GM04503 (cell line): ENCODE measurements at regions not wholly inside any gene's neighbourhood (a gene's known extent, or its start where the extent isn't known, plus 50 kb on each side); places are given as distances from the start of the nearest gene placed in this dataset.
"Not testable (repeated sequence)": the region's sequence is repeated elsewhere in the genome, so short reads cannot be mapped to it uniquely, and the experiment has no call there.

Source experiments
- DNase-seq: peaks from one replicate; pipeline ENCODE4 v3.0.0-alpha.2; 2012; ENCODE audit warnings: low read depth

GRCh38 chr5:135279328-135279727 is 119.7 kb downstream of the MACROH2A1 start:
- DNase-seq, result no peak

- no peak for DNase-seq
Observed at GRCh38 chr5:135276151-135276550, 122.9 kb downstream of the MACROH2A1 start.

GRCh38 chr5:135273212-135273611 is 125.8 kb downstream of the MACROH2A1 start:
- DNase-seq, result no peak

DNA sequence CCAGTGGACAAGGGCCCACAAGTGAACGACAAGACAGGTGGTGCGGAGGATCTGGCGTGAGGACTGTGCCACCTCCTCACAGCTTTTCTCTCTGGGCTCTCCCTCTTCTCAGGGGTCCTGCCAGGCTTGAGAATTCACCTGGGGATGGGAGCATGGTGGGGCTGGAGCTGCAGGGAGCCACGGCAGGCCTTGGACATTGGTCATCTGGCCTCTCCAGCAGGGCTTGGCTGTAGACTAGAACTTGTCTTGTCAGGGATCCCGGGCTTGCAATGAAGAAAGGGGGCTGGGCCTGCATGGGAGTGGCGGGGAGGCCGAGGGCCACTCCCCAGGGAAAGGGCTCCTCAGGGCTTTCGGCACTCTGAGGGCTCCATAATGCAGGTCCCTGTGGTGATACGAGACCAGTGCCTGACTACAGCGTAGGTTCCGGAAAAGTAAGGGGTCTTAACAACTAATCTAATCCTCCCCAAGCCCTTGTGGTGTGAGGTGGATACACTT is 126.7 kb downstream of the MACROH2A1 start:
- no peak for DNase-seq

DNA sequence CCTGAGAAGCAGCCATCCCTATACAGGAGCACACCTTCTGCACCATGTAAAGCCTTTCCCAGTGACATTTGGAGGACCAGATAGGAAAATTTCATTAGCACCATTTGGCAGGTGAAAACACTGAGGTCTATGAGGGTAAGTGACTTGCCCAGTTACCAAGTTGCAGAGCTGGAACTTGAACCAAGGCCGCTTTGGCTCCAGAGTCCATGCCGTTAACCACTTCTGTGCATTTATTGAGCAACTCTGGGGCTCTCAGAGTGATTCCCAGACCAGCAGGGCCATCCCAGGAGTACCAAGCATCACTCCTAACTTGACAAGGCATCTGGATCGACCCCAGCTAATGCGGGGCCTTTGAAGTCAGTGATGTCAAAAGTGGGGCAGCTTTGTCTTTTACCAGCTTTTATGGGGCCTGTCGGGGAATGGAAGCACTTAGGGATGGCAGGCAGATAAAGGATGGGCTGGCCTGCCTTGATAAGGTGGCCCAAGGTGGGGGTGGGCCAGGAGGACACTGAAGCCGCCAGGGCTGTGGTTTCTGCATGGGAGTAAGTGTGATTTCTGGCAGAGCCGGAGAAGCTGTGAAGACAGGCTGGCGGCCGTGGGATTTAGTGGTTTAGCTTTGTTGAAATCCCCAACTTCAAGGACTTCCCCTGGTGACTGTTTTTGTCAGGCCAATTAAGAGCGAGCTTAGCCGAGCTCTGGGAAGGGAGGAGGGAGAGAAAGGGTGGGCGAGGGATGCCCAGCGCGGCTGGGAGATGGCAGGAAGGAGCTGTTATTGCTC is 127.3 kb downstream of the MACROH2A1 start:
- DNase-seq, result peak; percentile 31

DNA sequence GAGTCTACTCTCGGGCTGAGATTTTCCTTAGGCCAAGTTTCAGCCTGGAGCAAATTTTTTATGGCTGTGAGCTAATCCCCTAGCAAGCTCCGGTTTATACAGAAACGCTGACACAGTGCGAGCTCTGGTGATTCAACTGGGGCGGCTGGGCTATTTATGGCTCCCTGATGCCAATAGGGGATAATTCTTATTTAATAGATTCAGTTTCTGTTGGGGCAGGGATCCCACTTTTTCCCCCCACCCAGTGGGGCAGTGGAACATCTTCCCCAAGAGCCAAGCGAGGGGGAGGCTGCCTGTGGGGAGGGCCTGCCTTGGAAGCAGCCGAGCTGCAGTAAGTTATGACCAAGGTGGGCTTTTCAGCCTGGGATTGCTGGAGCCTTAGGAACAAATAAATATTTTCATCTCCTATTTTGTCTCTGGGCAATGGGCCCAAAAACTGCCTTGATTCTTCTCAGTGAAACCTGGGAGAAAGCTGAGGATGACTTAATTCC is 129.1 kb downstream of the MACROH2A1 start:
- DNase-seq, result no peak

- DNase-seq, result no peak
Observed at GRCh38 chr5:135269199-135269598, 129.8 kb downstream of the MACROH2A1 start.

- DNase-seq, result no peak
Observed at GRCh38 chr5:135266975-135267374, 132.1 kb downstream of the MACROH2A1 start.

DNA sequence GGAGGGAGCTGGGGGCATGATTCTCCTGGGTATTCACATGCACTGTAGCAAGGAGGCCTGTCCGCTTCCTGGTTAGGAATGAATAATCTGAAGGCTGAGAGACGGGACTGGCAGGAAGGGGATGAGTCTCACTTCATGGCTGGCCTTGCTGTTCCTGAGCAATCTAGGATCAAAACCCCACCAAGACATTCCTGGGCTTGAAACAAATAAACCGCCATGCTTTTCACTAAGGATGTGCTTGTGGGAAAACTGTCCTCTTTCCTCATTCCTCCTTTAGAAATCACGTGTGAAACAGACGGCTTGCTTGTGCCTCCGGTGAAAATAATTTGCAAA is 132.8 kb downstream of the MACROH2A1 start:
- DNase-seq, result no peak

DNA sequence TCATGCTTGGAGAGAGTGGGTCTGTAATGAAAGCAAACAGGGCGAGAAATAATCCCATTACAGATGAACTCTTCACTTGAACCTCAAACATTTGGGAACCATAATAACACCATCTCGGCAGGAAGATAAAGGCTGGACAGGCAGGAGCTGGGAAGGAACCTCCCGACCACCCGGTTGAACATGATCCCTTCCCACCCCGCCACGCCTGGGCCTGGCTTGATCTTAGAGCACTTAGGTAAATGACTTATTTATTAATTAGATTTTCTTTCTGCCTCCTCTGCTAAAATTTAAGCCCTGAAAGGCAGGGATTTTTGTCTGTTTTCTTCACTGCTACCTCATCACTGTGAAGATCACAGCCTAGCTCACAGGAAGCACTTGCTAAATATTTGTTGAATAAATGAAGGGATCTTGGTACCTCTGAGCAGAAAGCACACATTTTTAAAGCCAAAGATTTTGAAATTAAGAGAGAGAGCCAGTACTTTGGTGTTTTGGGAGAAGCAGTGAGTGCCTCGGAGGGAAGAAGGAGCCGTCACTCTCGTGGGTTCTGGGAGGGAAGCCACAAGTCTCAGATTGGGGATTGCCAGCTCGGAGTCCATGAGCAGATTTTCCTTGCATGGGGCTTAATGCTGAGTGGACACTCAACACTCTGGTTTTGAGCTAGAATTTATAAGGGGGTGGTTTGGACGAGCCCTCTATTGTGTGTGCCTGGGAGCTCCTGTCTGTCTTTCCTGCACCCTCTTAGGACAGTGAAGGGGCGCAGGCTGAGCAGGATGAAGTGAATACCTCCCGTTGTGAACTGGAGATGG is 133.3 kb downstream of the MACROH2A1 start:
- DNase-seq, result no peak

DNA sequence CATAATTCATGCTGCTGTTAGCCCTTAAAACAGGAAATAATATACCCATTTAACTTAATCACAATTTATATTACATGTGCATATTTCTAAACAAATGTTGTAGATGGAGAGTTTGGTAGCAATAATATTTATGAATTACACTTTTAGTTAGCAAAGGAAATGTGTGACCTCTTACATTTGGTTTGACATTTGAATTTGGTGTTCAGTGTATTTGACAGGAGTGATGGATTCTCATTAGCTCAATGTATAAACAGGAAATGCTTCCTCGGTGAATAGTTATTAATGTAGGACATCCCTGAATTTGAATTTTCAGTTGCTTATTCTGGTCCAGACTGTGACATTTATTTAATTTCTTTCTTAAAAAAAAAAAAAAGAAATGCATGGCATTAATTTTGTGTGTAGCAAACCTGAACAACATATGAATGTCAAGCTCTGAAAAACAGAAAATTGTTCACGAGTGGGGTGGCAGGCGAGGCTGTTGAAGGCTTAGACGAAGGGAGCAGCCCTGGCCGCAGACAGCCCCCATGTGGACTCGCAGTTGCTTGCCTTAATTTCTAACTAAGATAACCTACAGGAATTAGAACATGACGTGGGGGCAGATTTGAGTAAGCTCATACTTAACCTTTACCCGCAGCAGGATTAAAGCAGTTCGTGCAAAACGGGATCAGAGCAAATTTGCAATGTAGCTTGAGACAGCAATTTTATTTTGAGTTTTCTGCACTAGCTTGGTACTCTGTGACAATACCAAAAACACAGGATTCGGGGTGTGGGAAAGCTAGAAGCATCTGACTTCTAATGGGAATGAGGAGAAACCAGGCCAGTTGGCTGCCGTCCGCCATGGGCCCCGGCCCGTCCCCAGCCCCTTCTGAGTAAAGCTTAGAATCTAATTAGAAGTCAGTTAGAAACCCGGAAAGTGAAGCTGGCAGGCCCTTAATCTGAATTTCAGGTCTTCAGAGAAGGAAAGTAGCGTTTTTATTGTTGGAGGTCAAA is 134.3 kb downstream of the MACROH2A1 start:
- DNase-seq, result no peak

GRCh38 chr5:135263022-135263668 is 135.9 kb downstream of the MACROH2A1 start:
- no peak for DNase-seq

DNA sequence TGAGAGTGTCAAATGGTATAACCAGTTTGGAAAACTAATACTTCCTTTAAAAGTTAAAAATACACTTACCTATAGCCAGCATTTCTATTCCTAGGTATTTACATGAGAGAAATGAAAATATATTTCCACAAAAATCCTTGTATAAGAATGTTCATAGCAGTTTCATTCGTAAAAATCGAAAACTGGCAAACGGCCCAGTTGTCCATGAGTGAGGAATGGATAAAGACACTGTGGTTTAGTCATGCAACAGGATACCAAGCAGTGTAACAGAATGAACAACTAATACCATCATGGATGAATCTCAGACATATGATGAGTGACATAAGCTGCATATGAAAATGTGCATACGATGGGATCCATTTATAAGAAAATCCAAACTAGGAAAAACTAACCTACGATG is 136.7 kb downstream of the MACROH2A1 start:
- no peak for DNase-seq

- DNase-seq, result not testable (repeated sequence)
Observed at GRCh38 chr5:135260108-135260507, 138.9 kb downstream of the MACROH2A1 start.

GRCh38 chr5:135255461-135256178 is 143.4 kb downstream of the MACROH2A1 start:
- DNase-seq, result no peak

- no peak for DNase-seq
Observed at GRCh38 chr5:135254183-135254582, 144.8 kb downstream of the MACROH2A1 start.

GRCh38 chr5:135253601-135254178 is 145.3 kb downstream of the MACROH2A1 start:
- no peak for DNase-seq

DNA sequence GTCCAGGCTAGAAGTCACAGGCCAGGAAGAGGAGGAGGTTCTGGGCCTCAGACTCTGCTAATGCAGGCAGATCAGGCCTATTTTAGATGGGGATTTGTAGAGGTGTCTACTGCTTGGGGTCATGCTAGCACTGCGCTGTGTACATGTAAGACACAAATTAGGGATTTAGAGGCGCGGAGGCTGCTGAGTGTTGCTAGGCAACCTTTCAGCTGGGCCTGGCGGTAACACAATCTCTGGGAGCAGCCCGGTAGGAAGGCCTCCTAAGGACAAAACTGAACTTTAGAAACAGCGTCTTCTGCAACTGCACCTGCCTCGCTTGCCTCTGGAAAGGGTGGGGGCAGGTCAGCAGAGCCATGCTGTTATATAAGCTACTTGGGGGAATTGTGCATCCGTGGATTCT is 147.9 kb downstream of the MACROH2A1 start:
- no peak for DNase-seq

DNA sequence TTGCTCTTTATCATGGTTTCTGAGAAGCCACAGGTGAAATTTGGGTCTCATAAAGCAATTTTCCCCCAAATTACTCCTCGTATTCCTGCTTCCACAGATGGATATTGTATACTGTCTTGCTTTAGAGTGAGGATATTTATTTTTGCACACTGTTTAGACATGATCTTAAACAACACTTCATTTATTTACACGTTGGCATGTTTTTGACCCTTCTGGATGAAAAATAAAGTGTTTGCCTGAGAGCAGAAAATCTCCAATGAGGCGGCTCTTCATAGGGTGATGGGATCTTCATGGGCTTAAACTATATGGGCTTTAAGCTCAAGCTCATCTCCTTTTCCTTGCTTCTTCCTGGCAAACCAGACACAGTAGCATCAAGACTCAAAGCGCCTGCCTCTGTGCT is 148.4 kb downstream of the MACROH2A1 start:
- no peak for DNase-seq

DNA sequence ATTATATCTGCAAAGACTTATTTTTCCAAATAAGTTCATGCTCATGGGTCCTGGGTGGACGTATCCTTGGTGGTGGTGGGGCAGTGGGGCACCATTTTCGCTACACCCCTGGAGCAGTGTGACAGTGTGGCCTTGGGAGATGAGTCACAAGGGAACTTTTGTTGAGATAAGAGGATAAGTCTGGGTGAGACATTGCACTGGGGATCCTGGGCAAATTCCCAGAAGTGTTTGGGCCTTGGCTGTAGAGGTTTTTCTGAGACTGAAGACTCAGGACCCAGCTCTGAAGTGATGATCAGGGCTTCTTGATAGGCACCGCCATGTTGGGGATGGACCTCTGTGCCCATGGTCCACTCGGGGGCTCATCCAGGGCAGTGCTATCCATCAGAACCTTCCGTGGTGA is 149.4 kb downstream of the MACROH2A1 start:
- no peak for DNase-seq
